ENCODE measurements at regions not wholly inside any gene's neighbourhood (a gene's known extent, or its start where the extent isn't known, plus 50 kb on each side); places are given as distances from the start of the nearest gene placed in this dataset.
"Not testable (repeated sequence)": the region's sequence is repeated elsewhere in the genome, so short reads cannot be mapped to it uniquely, and the experiment has no call there.

- no peak for DNase-seq (ENCODE audit: low spot score)
Observed at GRCh38 chr15:87722941-87723691, 533.4 kb downstream of the NTRK3 start.

GRCh38 chr15:87720235-87720634, 536.3 kb downstream of the NTRK3 start:
- no peak for DNase-seq (ENCODE audit: low spot score)

GRCh38 chr15:87716422-87716821, 540.1 kb downstream of the NTRK3 start:
- no peak for DNase-seq (ENCODE audit: low spot score)

- no peak for DNase-seq (ENCODE audit: low spot score)
Observed at GRCh38 chr15:87715252-87715651, 541.3 kb downstream of the NTRK3 start.

GRCh38 chr15:87713475-87713879, 543.1 kb downstream of the NTRK3 start:
- DNase-seq (ENCODE audit: low spot score), result no peak

GRCh38 chr15:87712211-87712610, 544.3 kb downstream of the NTRK3 start:
- DNase-seq (ENCODE audit: low spot score), result no peak

GRCh38 chr15:87711026-87711425, 545.5 kb downstream of the NTRK3 start:
- no peak for DNase-seq (ENCODE audit: low spot score)

GRCh38 chr15:87710406-87710805, 546.1 kb downstream of the NTRK3 start:
- DNase-seq (ENCODE audit: low spot score), result no peak

- DNase-seq (ENCODE audit: low spot score), result no peak
Observed at GRCh38 chr15:87707566-87708130, 548.9 kb downstream of the NTRK3 start.

GRCh38 chr15:87707071-87707470, 549.5 kb downstream of the NTRK3 start:
- DNase-seq (ENCODE audit: low spot score), result no peak

- DNase-seq (ENCODE audit: low spot score), result no peak
Observed at GRCh38 chr15:87706001-87706400, 550.5 kb downstream of the NTRK3 start.

- no peak for DNase-seq (ENCODE audit: low spot score)
Observed at GRCh38 chr15:87704276-87704675, 552.3 kb downstream of the NTRK3 start.

GRCh38 chr15:87703327-87704111, 553.0 kb downstream of the NTRK3 start:
- DNase-seq (ENCODE audit: low spot score), result no peak

- no peak for DNase-seq (ENCODE audit: low spot score)
Observed at GRCh38 chr15:87702270-87702669, 554.3 kb downstream of the NTRK3 start.

GRCh38 chr15:87698467-87698866, 558.1 kb downstream of the NTRK3 start:
- DNase-seq (ENCODE audit: low spot score), result not testable (repeated sequence)

- no peak for DNase-seq (ENCODE audit: low spot score)
Observed at GRCh38 chr15:87689716-87690115, 566.8 kb downstream of the NTRK3 start.

- no peak for DNase-seq (ENCODE audit: low spot score)
Observed at GRCh38 chr15:87687523-87687870, 569.0 kb downstream of the NTRK3 start.

- DNase-seq (ENCODE audit: low spot score), result no peak
Observed at GRCh38 chr15:87686841-87687522, 569.6 kb downstream of the NTRK3 start.

- DNase-seq (ENCODE audit: low spot score), result no peak
Observed at GRCh38 chr15:87686339-87686738, 570.2 kb downstream of the NTRK3 start.

GRCh38 chr15:87682527-87682926, 574.0 kb downstream of the NTRK3 start:
- no peak for DNase-seq (ENCODE audit: low spot score)

GRCh38 chr15:87681104-87681503, 575.4 kb downstream of the NTRK3 start:
- DNase-seq (ENCODE audit: low spot score), result no peak

- DNase-seq (ENCODE audit: low spot score), result no peak
Observed at GRCh38 chr15:87680208-87680607, 576.3 kb downstream of the NTRK3 start.

GRCh38 chr15:87675271-87675670, 581.3 kb downstream of the NTRK3 start:
- no peak for DNase-seq (ENCODE audit: low spot score)
